GM12865 (cell line): ENCODE measurements at regions not wholly inside any gene's neighbourhood (a gene's known extent, or its start where the extent isn't known, plus 50 kb on each side); places are given as distances from the start of the nearest gene placed in this dataset.

Experiments
- DNase-seq: peaks from one replicate; pipeline ENCODE4 v3.0.0; 2010; ENCODE audit warnings: low read depth
- H3K4me3 ChIP-seq: 2 replicates; pipeline ENCODE4 v1.5.1; 2011; ENCODE audit warnings: mild to moderate bottlenecking, low read depth, low read length, control low read depth
- TF ChIP-seq, protein P1 (sequence below): IDR thresholded peaks from 2 replicates; pipeline ENCODE4 v1.5.1; 2011; ENCODE audit warnings: low read length, control low read depth, low read depth, inconsistent platforms; ENCODE audit not compliant: insufficient read depth; ENCODE audit errors: missing control alignments

DNA sequence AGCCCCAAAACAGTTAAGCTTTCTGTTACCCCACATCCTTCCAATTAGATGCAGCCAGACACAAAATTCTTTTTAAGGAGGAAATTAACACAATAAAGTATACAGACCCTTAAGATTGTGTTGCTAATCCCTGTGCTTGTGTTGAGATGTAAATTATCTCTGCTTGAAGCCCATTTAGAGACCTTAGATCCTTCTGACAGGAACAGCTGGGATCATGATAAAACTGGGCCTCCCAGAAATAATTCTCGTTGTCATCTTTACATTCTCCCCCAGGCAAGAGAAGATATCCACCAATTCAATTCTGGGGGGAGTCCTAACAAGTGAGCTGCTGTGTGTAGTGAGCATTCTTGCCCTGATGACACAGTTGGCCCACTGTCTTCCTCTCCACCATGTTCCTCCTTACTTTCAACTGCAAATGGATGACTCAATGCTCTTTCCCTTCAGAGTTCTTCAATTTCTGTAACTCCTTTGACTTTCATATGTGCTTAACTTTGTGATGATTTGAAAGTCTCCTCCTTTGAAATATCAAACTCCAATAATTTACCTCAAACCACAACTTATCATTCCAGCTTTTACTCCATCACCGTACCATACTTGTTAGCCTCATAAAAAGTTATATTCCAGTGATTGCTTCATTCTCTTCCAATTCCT, 186.6 kb downstream of the RAP2B start:
- DNase-seq, result no peak
- TF ChIP-seq, protein P1, sequence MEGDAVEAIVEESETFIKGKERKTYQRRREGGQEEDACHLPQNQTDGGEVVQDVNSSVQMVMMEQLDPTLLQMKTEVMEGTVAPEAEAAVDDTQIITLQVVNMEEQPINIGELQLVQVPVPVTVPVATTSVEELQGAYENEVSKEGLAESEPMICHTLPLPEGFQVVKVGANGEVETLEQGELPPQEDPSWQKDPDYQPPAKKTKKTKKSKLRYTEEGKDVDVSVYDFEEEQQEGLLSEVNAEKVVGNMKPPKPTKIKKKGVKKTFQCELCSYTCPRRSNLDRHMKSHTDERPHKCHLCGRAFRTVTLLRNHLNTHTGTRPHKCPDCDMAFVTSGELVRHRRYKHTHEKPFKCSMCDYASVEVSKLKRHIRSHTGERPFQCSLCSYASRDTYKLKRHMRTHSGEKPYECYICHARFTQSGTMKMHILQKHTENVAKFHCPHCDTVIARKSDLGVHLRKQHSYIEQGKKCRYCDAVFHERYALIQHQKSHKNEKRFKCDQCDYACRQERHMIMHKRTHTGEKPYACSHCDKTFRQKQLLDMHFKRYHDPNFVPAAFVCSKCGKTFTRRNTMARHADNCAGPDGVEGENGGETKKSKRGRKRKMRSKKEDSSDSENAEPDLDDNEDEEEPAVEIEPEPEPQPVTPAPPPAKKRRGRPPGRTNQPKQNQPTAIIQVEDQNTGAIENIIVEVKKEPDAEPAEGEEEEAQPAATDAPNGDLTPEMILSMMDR, result no peak

DNA sequence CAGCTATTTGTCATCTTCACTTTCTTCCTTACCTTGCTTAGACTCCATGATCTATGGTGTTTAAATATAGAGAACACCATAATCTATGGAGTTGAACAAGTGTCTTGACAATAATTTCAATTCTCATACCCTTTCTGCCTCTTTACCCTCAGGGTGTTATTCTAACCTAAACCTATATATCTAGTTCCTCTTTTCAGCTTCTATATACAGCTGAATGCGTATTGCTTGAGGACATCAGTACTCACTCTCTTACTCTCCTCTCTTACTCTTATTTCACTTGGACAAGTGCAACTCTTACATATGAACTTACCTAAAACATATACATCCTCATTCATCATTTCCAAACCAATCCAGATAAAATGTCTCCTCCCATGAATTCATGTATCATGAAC, 187.1 kb downstream of the RAP2B start:
- TF ChIP-seq, protein P1, result no peak
- H3K4me3 ChIP-seq, result no peak overlapping the region
- peak; percentile 25 for DNase-seq

More for the DNA sequence above, 186.6 kb downstream of the RAP2B start:
- no peak overlapping the region for H3K4me3 ChIP-seq

DNA sequence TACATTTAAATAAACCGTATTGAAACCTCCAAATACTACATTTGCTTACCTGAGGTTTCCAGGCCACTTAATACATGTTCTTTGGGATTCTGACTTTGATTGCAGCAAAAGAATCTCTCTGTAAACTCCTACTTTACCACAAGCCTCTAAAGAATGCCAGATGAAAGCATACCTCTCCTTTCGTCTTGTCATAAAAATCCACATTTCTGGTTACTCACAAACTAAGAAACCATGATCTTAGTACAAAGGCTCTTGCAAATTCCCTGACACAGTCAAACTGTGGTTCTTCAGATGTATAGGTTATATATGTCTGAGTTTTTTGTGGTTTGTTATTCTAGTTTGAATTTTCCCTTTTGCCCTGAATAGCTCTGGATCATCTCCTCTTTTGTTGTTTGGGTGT, 188.4 kb downstream of the RAP2B start:
- TF ChIP-seq, protein P1, result no peak
- H3K4me3 ChIP-seq, result no peak overlapping the region
- no peak for DNase-seq

DNA sequence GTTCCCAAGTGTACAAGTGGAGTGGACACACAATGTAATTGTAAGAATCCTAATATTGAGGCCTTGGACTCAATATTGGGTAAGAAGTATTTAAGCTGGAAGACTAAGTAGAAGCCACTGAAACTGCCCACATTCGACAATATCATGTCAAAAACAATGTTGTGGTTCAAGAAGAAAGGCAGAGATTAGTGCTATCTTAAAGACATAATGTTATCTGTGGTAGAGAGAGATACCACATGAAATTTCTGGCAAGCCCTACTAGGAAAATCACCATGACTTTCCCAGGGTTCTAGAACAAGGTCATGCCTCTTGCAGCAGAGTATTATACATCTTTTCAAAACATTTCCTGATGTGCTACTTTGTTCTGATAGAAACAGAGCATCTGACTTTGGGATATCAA, 192.6 kb downstream of the RAP2B start:
- H3K4me3 ChIP-seq, result no peak overlapping the region
- DNase-seq, result no peak
- TF ChIP-seq, protein P1, result no peak

DNA sequence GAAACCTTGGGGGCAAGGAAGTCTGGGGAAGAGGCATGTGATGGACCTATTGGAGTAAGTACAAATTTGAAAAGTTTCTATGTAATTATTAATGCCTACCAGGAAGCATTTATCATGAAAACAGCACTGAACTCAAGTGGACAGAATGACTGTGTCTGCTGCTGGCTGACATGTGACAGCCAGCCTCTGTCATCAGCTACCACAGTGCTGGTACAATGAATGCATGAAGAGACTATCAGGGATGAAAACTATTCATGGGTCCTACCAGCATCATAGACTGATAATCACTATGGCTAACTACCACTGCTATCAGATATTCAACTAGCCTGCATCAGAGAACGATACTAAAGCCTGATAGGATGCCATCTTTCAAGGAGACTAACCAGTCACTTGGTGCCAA, 193.5 kb downstream of the RAP2B start:
- no peak for DNase-seq
- H3K4me3 ChIP-seq, result no peak overlapping the region
- TF ChIP-seq, protein P1, result no peak

DNA sequence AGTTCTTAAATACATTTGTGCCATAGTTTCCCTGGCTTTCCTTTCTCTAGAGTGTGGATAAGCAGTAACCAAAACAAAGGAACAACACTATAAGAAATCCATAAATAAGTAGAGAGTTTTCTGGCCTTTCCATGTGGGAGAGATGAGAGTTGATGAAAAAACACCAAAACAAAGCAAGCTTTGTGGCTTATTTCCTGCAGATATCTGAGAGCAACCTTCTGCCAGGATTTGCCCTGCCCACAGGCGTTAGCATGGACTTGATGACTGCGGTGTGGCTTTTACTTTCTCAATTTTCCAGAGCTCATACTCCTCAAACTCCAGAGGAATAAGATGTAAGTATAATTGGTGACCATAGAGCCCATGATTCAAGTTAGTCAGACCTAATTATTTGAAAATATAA, 194.9 kb downstream of the RAP2B start:
- TF ChIP-seq, protein P1, result no peak
- no peak for DNase-seq
- no peak overlapping the region for H3K4me3 ChIP-seq

DNA sequence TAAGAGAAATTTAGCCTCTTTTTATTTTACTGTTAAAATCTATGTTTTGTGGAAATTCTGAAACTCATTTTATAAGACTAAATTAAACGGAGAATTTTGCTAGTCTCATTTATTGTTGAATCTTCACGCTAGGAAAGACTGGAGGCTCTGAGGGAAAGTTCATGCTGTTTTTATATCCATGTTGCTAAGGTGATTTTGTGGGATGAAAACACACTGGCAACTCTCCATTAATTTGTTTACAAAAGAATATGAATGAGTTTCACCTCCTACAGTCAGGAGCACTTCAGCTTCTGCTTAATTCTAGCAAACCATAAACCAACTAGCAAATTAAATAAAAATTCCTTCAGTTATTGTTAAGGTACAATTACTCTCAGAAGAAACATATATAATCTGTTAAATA, 195.4 kb downstream of the RAP2B start:
- TF ChIP-seq, protein P1, result no peak
- DNase-seq, result no peak
- no peak overlapping the region for H3K4me3 ChIP-seq
